NCI-H1436 (cell line): ENCODE measurements at regions not wholly inside any gene's neighbourhood (a gene's known extent, or its start where the extent isn't known, plus 50 kb on each side); places are given as distances from the start of the nearest gene placed in this dataset.

Experiments used
- DNase-seq: peaks from one replicate; lab custom pipeline; 2025; lab: John Stamatoyannopoulos, UW

DNA sequence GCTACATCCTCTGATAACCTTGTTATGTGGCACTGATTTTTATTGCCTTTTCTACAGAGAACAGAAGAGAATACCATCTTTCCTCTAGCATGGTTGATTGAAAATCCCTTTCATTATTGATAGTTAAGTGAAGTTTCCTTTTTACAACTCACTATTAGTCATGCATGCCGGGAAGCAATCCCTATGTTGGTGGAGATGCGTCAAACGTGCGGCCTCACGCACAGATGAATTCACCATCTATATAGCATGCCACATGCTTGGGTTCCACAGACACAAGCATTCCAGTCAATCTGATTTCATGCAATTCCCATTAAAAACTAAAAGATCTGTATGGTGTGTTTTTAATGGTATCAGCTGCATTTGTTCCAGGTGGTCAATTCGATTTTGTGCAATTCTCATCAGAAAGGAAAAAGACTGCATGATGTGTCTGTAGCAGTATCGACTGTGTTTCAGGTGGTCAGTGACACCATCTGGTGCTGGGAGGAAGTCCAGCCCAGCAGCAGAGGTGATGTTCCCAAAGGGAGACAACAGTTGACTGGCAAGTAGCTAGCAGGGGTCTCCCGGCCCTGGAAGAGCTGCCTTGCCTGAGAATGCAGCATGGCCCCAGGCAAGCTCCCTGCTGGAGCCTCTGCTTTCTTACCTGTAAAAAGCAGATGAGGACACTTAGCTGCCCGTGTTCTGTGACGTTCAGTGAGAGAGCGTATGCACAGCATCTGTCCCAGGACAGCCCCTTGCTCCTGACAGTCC is 151.3 kb upstream of the NCK2 start:
- DNase-seq, result no peak

DNA sequence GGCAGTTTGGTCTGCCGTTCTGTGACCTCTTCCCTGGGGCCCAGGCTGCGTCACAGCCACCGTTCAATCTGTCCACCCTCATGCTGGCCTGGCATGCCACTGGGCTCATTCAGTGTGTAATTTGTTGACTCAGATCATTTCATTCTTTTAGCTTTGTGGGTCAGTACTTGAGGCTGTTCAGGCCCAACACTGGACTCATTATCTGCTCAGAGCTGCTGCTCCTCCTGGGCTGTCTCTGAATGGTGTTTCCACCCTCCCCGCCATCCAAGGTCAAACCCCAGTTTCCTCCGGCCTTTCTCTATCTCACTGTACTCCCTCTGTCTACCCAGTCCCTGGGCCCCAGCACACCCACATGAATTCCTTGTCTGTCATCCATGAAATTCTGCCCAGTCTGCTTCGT is 152.4 kb upstream of the NCK2 start:
- DNase-seq, result no peak

DNA sequence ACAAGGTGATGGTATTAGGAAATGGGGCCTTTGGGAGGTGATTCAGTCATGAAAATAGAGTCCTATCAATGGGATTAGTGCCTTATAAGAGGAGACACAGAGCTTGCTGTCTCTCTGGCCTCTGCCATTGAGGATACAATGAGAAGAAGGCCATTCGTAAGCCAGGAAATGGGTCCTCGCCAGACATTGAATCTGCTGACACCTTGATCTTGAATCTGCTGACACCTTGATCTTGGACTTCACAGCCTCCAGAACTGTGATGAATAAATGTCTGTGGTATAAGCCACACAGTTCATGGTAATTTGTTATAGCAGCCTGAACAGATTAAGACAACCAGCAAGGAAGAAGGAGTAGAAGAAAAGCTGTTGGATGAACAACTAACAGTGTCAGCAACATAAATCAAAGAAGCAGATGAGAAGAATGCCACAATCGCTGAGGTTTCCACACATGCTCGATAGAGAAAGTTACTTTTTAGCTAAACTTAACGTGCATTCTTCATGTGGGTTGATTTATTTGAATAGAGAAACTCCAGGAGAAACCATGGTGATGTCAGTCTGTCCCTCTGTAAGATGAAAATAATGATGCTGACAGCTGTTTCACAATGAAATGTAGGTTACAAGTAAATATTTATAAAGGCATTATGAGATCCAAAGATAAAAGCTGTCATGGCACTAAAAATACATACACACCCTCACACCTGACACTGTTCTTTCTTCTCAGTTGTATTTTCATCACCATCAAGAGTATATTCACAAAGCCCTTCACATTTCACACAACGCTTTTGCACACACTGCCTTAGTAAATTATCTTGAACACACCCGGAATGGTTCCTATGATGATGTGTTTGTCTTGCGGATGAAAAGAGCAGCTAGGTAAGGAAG is 153.7 kb upstream of the NCK2 start:
- no peak for DNase-seq

DNA sequence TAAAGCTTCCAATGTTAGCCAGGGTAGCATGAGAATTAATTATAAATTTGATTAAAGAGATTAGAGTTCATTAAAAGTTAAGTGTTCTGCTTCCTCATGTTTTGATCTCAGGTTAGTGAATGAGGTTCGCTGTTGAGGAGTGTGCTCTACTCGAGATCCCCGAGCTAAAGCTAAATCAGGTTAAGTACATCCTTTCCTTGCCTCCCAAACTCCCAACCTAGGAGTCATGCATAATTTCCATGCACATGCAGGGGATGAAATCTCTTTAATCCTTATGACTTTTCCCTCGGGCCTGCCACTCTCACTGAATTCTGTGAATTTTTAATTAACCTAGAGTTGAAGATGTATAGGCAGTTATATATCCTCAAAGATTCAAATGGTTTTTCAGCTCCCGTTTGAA is 156.1 kb upstream of the NCK2 start:
- DNase-seq, result no peak

DNA sequence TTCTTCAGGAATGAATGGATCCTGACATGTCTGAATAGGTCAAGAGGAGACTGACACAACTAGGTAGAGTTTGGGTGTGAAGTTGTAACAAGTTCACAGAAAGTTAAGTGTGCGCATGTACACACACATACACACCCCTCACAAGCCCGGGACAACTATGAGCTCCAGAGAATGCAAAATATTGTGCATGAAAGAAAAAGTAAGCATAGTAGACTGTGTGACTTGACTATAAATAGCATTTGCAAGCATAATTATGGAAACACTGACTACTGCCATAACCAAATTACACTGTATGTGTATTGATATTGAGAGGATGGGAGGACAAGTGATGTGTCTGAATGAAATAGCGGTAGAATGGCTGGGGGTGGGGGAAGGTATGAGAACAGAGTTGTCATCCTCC is 157.1 kb upstream of the NCK2 start:
- no peak for DNase-seq

DNA sequence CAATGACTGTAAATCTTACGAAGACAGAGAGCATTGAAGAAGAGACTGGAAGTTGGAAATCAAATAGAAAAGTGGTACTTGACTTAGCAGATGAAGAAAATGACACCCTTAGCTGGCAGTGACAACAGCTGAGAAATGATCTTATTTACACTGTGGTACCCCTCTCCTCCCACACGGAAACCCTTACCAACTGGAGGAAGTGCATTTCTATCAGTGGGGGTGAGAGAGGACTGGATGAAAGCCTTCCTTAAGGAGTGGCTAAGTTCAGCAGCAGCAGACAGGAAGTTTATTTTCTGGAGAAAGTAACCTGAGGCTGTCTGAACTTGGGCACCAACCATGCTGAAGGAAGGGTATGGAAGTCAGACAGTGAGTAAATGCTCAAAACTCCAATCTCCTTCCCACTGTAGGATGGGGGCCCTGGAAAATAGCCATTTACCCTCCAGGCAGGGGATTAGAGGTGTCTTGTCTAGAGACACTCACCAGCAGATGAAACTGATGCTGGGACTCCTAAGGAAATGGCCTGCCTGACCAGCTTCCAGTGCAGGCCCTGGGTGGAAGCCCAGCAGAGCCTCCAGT is 160.2 kb upstream of the NCK2 start:
- no peak for DNase-seq

DNA sequence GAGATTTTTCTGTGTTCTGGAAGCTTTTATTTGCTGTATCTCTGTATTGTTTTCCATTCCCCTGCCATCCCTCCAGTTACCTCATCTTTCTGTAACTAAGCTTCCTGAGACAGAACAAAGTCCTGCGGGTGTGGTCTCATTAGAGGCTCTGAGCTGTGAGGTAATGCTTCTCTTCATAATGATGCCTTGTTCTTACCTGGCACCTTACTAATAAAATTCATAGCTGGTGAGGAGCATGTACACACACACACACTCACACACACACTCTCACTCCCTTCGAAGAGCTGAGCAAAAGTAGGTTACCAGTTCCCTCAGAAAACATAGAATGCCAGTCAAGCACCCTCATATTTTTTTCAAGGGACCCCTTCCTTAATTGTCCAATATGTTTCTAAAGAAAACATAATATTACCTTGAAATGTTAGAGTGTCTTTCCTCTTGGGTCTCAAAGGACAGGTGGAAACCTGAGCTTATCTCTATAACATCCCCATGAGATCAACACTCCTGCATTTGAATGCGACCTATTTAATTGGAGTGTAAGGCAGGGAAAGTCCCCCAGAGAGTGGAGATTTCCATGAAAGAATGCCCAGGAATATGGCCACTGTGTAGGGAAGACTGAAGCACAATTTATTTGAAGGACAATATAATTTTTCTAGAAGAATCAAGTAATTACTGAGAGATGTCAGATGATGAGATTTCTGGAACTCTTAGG is 161.6 kb upstream of the NCK2 start:
- DNase-seq, result peak; percentile 32

DNA sequence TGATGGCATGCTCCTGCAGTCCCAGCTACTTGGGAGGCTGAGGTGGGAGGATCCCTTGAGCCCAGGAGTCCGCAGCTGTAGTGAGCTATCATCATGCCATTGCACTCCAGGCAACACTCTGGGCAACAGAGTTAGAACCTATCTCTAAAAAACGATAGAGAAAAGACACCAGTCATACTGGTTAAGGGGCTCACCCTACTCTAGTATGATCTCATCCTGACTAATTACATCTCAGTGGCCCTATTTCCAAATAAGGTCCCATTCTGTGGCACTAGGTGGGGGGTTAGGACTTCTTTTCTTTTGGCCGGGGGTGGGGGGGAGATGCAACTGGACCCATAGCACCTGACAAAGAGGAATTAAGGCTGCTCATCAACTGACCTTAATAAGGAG is 163.2 kb upstream of the NCK2 start:
- no peak for DNase-seq

DNA sequence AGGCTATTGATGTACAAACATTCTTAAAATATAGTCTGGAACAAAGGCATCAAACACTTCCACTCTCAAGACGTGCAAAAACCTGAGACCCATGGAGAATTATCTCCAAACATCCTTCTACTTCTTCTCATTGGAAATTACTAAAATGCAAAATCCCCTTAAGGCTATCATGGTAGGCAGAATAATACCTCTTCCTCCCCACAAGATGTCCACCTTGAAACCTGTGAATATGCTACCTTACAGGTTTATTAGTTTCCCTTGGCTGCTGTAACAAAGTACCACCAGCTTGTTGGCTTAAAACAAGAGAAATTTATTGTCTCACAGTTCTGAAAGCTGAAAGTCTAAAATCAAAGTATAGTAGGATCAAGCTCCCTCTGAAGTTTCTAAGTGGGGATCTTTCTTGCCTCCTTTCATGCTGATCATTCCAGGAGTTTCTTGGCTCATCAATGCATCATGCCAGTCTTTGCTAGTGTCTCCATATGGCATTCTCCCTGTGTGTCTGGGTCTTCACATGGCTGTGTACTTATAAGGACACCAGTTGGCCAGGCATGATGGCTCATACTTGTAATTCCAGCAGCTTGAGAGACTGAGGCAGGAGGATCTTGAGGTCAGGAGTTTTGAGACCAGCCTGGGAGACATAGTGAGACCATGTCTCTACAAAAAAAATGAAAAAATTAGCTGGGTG is 163.7 kb upstream of the NCK2 start:
- DNase-seq, result no peak

DNA sequence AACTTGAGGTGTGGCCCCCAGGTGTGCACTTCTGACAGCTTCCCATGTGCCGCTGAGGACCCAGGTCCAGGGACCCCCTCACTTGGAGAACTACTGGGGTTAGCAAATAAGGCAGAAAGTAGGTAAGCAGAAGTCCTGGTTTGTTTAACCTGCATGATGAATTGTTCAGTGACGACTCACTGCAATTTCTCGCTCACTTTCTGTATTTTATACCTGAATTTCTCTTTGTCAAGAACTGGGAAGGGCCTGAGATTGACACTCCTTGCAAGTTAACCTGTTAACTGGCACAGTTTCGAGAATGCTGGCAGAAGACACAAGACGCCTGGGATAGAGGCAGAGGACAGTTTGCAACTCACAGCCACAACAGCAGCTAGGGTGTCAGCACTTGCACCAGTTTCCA is 164.5 kb upstream of the NCK2 start:
- no peak for DNase-seq

DNA sequence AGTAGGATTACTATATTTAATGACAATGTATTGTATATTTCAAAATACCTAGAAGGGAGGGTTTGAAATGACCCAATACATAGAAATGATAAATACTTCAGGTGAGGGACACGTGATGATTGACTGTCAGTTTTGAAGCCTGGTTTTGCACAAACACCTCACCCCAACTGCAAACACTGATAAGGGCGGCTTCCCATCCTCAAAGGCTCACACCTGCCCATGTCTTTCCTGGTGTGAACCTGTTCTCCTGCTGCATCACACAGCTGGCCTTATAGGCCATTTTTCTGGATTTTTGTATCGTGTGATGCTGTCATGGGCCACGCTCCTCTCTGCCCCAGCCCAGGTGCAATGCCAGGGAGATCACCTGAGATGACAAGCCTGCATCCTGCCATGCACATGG is 166.5 kb upstream of the NCK2 start:
- DNase-seq, result no peak

DNA sequence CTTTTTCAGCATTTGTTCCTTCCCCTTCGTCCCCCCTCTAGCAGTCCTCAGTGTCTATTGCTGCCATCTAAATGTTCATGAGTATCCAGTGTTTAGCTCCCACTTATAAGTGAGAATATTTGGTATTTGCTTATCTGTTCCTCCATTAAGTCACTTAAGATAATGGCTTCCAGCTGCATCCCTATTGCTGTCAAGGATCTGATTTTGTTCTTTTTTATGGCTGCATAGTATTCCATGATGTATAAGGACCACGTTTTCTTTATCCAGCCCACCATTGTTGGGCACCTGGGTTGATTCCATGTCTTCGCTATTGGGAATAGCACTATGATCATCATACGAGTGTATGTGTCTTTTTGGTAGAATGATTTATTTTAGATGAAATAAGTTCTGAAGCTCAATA is 166.9 kb upstream of the NCK2 start:
- no peak for DNase-seq

DNA sequence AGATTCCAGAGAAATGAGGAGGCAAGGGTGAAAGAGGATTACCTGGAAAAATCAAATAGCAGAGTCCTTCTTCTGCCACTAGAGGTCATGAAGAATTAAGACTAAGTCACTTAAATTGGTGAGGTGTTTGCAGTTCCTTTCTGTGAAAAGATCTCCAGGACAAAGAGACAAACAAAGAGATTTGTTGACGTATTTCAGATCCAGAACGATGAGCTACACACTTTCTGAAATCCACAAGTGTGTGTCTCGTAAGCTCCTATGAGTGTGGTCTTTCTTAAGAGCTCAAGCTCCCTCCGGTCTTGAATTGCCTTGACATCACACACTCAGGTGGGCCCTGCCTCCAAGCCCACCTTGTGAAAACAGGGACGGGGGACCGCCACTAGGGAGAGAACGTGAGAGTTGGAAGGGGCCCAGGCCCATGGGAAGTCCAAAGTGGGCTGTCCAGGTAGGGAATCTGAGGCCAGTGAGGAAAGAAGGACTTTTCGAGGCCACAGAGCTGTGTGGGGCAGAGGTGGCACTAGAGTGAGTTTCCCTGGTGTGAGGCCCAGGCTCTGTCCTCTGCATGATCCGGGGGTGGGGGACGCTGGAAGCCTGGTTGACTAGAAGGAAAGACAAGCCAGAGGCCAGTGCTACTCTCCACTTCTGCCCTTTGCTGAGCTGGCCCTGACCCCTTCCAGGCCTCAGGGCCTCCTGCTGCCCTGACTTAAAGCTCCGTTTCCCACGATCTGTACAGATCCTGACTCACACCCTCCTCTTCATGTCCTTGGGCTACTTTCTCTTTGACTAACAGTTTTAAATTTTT is 168.1 kb upstream of the NCK2 start:
- peak; percentile 43 for DNase-seq

DNA sequence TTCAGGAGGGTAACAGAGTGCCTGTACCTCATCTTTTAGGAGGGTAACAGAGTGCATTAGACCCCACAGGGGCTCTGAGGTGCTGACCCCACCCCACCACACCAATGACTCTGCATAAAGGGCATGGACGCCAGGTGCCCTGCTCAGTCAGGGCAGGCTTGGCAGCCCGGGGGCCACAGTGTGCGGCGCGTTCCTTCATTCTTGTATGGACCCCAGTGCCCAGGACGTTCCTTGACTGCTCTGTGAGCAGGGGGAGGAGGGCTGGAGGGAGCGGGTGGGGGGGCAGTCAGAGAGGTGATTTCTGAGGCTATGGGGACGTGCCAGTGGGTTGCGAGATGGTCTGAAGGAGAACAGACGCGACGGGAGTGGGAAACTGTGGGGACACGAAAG is 168.7 kb upstream of the NCK2 start:
- no peak for DNase-seq

DNA sequence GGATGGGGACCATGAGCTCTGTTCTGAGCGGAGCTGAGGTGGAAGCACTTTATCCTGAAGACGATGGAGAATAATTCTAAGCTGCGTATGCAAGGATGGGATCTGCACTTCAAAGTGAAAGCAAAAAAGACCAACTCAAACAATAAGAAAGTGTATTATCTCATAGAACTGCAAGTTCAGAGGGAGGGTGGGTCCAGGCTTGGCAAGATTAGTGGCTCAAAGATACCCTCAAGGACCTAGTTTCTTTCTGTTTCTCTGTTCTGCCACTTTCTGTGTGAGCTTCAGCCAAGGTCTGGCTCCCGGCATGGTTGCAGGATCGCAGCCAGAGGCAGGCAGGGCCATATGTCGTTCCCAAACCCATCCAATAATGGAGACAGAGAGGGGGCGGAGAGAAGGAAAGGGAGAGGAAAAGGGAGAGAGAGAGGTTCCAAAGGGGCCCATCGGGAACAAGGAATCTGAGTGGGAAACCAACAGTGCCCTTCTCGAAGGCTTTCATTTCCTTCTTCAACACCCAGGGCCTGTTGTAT is 169.2 kb upstream of the NCK2 start:
- DNase-seq, result no peak

DNA sequence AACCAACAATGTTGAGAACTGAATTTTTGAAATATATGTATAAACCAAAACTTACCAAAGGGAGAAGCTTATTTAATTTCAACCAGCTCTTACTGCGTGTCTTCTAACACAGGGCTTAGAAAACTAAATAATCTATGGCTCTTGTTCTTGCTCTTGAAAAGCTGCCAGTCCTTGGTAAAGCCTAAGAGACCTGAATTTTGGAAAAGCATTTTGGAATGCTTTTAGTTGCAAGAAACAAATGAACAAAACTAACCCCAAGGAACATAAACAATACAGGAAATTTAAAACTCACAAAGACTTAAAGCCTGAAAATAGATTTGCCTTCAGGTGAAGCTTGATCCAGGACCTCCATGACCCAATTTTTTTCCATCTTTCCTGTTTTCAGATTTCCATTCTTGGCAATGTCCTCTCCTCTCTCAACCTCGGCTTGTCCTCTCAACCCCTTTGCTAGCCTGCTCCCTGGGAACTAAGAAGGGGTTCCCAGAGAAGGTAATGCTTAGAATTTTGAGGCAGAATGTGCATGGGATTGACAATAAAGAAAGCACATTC is 169.8 kb upstream of the NCK2 start:
- DNase-seq, result no peak

DNA sequence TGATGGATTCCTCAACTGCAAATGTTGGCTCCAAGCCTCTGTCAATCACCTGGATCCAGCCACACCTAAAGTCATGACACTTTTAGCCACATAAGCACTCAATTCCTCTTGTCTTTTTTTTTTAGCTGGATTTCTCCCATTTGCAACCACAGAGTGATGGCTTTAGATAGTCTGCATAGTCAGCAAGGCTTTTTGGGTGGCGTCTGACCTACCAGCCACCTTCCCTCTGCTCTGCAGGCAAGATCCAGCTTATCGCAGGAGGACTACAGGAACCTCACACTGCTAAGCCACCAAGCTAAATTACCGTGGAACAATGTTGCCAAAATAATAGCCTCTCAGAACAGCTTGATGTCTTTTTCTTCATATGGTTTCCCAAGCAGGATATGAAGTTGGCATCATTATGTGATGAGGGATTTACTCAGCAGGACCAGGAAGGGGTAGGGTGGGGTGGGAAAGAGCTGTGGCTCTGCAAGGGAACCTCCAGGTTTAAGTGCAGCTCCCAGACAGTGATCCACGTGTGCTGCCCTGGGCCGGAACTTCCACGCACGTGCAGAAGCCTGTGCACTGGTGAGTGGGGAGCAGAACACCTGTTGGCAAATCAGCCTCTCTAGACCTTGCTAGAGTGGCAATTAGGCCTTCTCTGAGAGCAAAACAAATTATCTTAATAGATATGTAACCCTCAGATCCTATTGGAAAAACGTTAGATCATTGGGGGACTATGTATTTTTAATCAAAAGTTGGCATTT is 170.6 kb upstream of the NCK2 start:
- DNase-seq, result peak; percentile 63

DNA sequence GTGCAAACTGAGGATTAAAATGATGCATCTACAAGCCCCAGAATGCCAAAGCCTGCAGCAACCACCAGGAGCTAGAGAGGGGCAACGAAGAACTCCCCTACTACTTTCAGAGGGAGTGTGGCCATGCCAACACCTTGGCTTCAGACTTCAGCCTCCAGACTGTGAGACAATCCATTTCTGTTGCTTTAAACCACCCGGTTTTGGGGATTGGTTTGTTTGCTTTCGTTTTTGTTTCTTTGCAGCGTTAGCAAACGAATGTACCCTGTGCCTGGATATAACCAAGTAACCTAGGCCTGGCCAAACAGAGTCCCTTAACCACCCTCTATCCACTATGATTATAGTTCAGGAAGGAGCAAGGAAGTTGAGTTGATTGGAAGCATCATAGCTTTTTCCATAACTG is 171.2 kb upstream of the NCK2 start:
- no peak for DNase-seq

DNA sequence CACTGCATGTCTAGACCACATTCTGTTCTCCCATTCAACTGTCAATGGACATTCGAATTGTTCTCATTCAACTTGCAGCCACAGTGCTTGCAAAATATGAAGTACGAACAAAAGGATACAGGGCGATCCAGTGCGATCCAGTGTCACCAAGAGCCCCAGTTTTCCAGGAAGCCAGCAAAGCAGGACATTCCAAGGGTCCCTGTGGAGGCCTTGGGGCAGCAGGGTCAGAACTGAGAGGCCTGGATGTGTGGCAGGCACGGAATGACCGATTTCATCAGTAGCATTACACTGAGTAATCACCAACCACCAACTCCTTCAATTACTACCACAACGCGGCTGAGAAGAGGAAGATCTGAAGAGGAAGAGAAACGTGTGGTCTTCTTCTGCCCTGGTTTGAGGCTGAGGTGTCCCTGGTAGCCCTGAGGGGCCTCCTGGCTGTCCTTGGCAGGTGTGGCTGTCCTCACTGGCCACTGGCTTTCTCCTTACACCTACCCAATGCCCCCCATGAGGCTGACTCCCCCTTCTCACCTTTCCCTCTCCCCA is 172.7 kb upstream of the FHL2 start:
- no peak for DNase-seq

DNA sequence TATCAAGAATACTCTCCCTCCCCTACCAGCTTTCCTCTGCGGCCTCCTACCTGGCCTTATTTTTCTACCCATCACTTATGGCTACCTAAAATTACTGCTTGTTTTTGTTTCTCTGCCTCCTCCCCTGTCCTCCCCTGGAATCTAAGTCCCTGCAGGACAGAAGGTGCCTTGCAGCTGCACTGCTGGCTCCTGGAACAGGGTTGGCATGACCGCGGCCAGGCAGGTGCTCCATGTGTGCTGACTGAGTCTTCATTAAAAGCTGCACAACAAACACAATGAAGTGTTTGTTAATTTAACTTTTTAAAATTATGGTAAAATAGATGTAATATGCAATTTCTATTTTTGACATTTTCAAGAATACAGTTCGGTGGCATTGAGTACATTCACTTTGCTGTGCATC is 171.9 kb upstream of the FHL2 start:
- DNase-seq, result no peak
